ENCODE measurements at regions not wholly inside any gene's neighbourhood (a gene's known extent, or its start where the extent isn't known, plus 50 kb on each side); places are given as distances from the start of the nearest gene placed in this dataset.

- no peaks in the 10 kb centered on the region for H3K9me3 ChIP-seq (ENCODE audit: control insufficient read depth in 2 of 3, insufficient read depth in 1 of 3, low read length in 3 of 3)
- no peaks in the 10 kb centered on the region for H3K4me1 ChIP-seq (ENCODE audit: control insufficient read depth in 2 of 3, insufficient read depth in 2 of 3, low read depth in 1 of 3, low read length in 3 of 3)
- FAIRE-seq = no peak
- H3K9ac ChIP-seq (ENCODE audit: low read length in 3 of 3) = no peak overlapping the region
- no peaks in the 10 kb centered on the region for H3K27me3 ChIP-seq (ENCODE audit: control insufficient read depth, insufficient read depth, low read length)
- peak; percentile 72 to 96 (median 93) for DNase-seq
- no peaks in the 10 kb centered on the region for H3K36me3 ChIP-seq (ENCODE audit: control insufficient read depth in 2 of 3, insufficient read depth in 3 of 3, low read length in 3 of 3)
- intact Hi-C loops (cut with DNase I) = no loop called here
- TF ChIP-seq CTCF (IDR thresholded peaks at IDR 0.05; ENCODE audit: borderline replicate concordance, extremely low read depth, insufficient read depth) = no peak
- H3K4me3 ChIP-seq (ENCODE audit: low read length in 3 of 3) = peak overlapping the region in 1 of 3 donors; percentile 30
- H3K27ac ChIP-seq (ENCODE audit: low read depth in 2 of 2, low read length in 2 of 2) = peak overlapping the region in 1 of 2 donors; percentile 34
These were observed 694.7 kb upstream of the SALL1 start for GRCh38 chr16:51845586-51846305.

GRCh38 chr16:51839727-51840462 lies 688.8 kb upstream of the SALL1 start:
- H3K9me3 ChIP-seq (ENCODE audit: control insufficient read depth in 2 of 3, insufficient read depth in 1 of 3, low read length in 3 of 3) = no peaks in the 10 kb centered on the region
- H3K36me3 ChIP-seq (ENCODE audit: control insufficient read depth in 2 of 3, insufficient read depth in 3 of 3, low read length in 3 of 3) = no peaks in the 10 kb centered on the region
- H3K9ac ChIP-seq (ENCODE audit: low read length in 3 of 3) = no peak overlapping the region
- H3K27me3 ChIP-seq (ENCODE audit: control insufficient read depth, insufficient read depth, low read length) = no peaks in the 10 kb centered on the region
- FAIRE-seq (no peak), DNase-seq (peak in 3 of 5 donors; percentile 32 to 72 (median 62))
- intact Hi-C loops (cut with DNase I) = no loop called here
- TF ChIP-seq CTCF (IDR thresholded peaks at IDR 0.05; ENCODE audit: borderline replicate concordance, extremely low read depth, insufficient read depth) = no peak
- no peak overlapping the region for H3K4me3 ChIP-seq (ENCODE audit: low read length in 3 of 3)
- no peaks in the 10 kb centered on the region for H3K4me1 ChIP-seq (ENCODE audit: control insufficient read depth in 2 of 3, insufficient read depth in 2 of 3, low read depth in 1 of 3, low read length in 3 of 3)
- no peak overlapping the region for H3K27ac ChIP-seq (ENCODE audit: low read depth in 2 of 2, low read length in 2 of 2)

- no peak for FAIRE-seq
- H3K36me3 ChIP-seq (ENCODE audit: control insufficient read depth in 2 of 3, insufficient read depth in 3 of 3, low read length in 3 of 3) = no peaks in the 10 kb centered on the region
- H3K4me1 ChIP-seq (ENCODE audit: control insufficient read depth in 2 of 3, insufficient read depth in 2 of 3, low read depth in 1 of 3, low read length in 3 of 3) = no peaks in the 10 kb centered on the region
- TF ChIP-seq CTCF (IDR thresholded peaks at IDR 0.05; ENCODE audit: borderline replicate concordance, extremely low read depth, insufficient read depth) = no peak
- no peaks in the 10 kb centered on the region for H3K27me3 ChIP-seq (ENCODE audit: control insufficient read depth, insufficient read depth, low read length)
- no peak for DNase-seq
- intact Hi-C loops (cut with DNase I) = no loop called here
- no peak overlapping the region for H3K9ac ChIP-seq (ENCODE audit: low read length in 3 of 3)
- no peaks in the 10 kb centered on the region for H3K9me3 ChIP-seq (ENCODE audit: control insufficient read depth in 2 of 3, insufficient read depth in 1 of 3, low read length in 3 of 3)
- no peak overlapping the region for H3K4me3 ChIP-seq (ENCODE audit: low read length in 3 of 3)
- H3K27ac ChIP-seq (ENCODE audit: low read depth in 2 of 2, low read length in 2 of 2) = no peak overlapping the region
These were observed 683.7 kb upstream of the SALL1 start for GRCh38 chr16:51834794-51835193.
